Thyroid gland (tissue), 4 donors: ENCODE measurements at regions not wholly inside any gene's neighbourhood (a gene's known extent, or its start where the extent isn't known, plus 50 kb on each side); places are given as distances from the start of the nearest gene placed in this dataset.

Source experiments
- DNase-seq, 2 donors: peaks; one replicate each; pipeline ENCODE4 v3.0.0-alpha.2; 2019
- H3K27ac ChIP-seq, 3 donors: fragments of 200-600 bp; sonication (generic); 1 replicate in 2 of 3; 2 replicates in 1 of 3; pipeline ENCODE4 v1.5.1; 2016 to 2019; ENCODE audit warnings: mild to moderate bottlenecking in 1 of 3, moderate library complexity in 1 of 3
- H3K27me3 ChIP-seq: fragments of 200-600 bp; sonication (generic); one replicate; pipeline ENCODE4 v1.5.1; 2019
- H3K36me3 ChIP-seq, 2 donors: fragments of 200-600 bp; sonication (generic); one replicate each; pipeline ENCODE4 v1.5.1; 2016 to 2019
- H3K4me1 ChIP-seq, 2 donors: fragments of 200-600 bp; sonication (generic); one replicate each; pipeline ENCODE4 v1.5.1; 2017 to 2019
- H3K4me3 ChIP-seq, 3 donors: fragments of 200-600 bp; sonication (generic); replicated peaks in 1 of 3; 1 replicate in 2 of 3; 2 replicates in 1 of 3; pipeline ENCODE4 v1.5.1; 2016; ENCODE audit warnings: mild to moderate bottlenecking in 1 of 3
- H3K9me3 ChIP-seq: fragments of 200-600 bp; sonication (generic); one replicate; pipeline ENCODE4 v1.5.1; 2017
- POLR2A ChIP-seq, 2 donors: fragments of 450-650 bp; IDR thresholded peaks; one replicate each; pipeline ENCODE4 v1.6.1; 2017; ENCODE audit warnings: antibody characterized with exemption in 2 of 2, mild to moderate bottlenecking in 2 of 2, moderate library complexity in 1 of 2
- WGBS, 2 donors: methylation state at CpG; one replicate each; pipeline ENCODE4 v1.1.5; 2017; 5-methylcytosine and 5-hydroxymethylcytosine counted together
- intact Hi-C: fragments of 100-400 bp; cut with DNase I; formaldehyde crosslinking; loops from one replicate; pipeline ENCODE4 v1.15.1; 2023
- TF ChIP-seq, protein P1 (sequence below), 6 experiments: fragments of 200-600 bp in 3 of 6; fragments of 450-650 bp in 3 of 6; sonication (generic) in 3 of 6; IDR thresholded peaks; one replicate each; pipeline ENCODE4 v1.5.1; 2016 to 2019; ENCODE audit warnings: antibody characterized with exemption in 6 of 6, mild to moderate bottlenecking in 2 of 6, inconsistent platforms in 1 of 6, moderate library complexity in 1 of 6

DNA sequence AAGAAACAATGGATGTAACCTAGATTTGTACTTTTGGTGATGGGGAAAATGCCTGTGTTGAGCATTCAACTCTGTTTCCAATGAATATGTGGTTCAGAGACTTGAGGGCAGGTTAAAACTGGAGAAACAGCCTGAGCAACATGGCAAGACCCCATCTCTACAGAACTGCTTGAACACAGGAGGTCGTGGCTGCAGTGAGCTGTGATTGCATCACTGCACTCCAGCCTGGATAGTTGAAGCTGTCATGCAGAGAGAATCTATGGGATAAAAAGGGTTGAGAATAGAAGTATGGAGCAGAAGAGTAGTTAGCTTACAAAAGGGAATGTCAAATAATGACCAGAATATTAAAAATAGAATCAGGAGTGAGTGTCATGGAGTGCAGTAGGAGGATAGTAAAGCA lies 134.8 kb upstream of the PDE5A start:
- no peak for TF ChIP-seq POLR2A (IDR thresholded peaks at IDR 0.05)
- TF ChIP-seq, protein P1, sequence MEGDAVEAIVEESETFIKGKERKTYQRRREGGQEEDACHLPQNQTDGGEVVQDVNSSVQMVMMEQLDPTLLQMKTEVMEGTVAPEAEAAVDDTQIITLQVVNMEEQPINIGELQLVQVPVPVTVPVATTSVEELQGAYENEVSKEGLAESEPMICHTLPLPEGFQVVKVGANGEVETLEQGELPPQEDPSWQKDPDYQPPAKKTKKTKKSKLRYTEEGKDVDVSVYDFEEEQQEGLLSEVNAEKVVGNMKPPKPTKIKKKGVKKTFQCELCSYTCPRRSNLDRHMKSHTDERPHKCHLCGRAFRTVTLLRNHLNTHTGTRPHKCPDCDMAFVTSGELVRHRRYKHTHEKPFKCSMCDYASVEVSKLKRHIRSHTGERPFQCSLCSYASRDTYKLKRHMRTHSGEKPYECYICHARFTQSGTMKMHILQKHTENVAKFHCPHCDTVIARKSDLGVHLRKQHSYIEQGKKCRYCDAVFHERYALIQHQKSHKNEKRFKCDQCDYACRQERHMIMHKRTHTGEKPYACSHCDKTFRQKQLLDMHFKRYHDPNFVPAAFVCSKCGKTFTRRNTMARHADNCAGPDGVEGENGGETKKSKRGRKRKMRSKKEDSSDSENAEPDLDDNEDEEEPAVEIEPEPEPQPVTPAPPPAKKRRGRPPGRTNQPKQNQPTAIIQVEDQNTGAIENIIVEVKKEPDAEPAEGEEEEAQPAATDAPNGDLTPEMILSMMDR (IDR thresholded peaks at IDR 0.05): no peak
- H3K36me3 ChIP-seq: no peaks in the 10 kb centered on the region
- intact Hi-C loops: no loop called here
- 38 to 39% methylated on average over 1 of the region's 1 CpG for WGBS, 2 donors
- H3K27me3 ChIP-seq: no peaks in the 10 kb centered on the region
- no peaks in the 10 kb centered on the region for H3K9me3 ChIP-seq
- no peak for DNase-seq
- no peak overlapping the region for H3K27ac ChIP-seq
- no peak overlapping the region for H3K4me3 ChIP-seq
- no peaks in the 10 kb centered on the region for H3K4me1 ChIP-seq

GRCh38 chr4:119755599-119755998 lies 127.0 kb upstream of the PDE5A start:
- DNase-seq: no peak
- TF ChIP-seq, protein P1 (IDR thresholded peaks at IDR 0.05): no peak
- TF ChIP-seq POLR2A (IDR thresholded peaks at IDR 0.05): no peak
- Histone ChIP-seq H3K27ac (no peak overlapping the region), H3K36me3 (no peaks in the 10 kb centered on the region), H3K27me3 (no peaks in the 10 kb centered on the region), H3K4me1 (no peaks in the 10 kb centered on the region), H3K9me3 (no peaks in the 10 kb centered on the region), H3K4me3 (no peak overlapping the region)
- intact Hi-C loops: no loop called here
- 90 to 92% methylated on average over 1 of the region's 1 CpG for WGBS, 2 donors

DNA sequence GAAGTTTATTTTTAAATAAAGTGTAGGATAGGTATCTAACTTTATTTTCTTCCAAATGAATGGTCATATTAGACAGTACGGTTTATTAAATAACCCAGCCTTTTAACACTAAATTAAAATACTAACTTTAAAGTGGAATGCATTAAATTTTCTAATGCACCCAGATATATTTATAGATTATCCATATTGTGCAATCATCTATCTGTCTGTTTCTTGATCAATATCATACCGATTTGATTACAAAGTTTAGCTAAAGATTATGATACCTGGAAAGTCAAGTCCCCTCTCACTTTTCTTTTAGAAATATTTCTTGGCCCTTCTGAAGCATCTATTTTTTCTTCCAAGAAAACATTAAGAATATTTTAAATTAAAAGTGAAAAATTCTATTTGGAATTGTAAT lies 124.3 kb upstream of the PDE5A start:
- intact Hi-C loops: no loop called here
- no peaks in the 10 kb centered on the region for H3K4me1 ChIP-seq
- H3K9me3 ChIP-seq: no peaks in the 10 kb centered on the region
- no peaks in the 10 kb centered on the region for H3K36me3 ChIP-seq
- H3K27me3 ChIP-seq: no peaks in the 10 kb centered on the region
- DNase-seq: no peak
- TF ChIP-seq, protein P1 (IDR thresholded peaks at IDR 0.05): no peak
- TF ChIP-seq POLR2A (IDR thresholded peaks at IDR 0.05): no peak
- no peak overlapping the region for H3K4me3 ChIP-seq
- 87 to 95% methylated on average over 2 of the region's 2 CpGs for WGBS, 2 donors
- H3K27ac ChIP-seq: no peak overlapping the region

DNA sequence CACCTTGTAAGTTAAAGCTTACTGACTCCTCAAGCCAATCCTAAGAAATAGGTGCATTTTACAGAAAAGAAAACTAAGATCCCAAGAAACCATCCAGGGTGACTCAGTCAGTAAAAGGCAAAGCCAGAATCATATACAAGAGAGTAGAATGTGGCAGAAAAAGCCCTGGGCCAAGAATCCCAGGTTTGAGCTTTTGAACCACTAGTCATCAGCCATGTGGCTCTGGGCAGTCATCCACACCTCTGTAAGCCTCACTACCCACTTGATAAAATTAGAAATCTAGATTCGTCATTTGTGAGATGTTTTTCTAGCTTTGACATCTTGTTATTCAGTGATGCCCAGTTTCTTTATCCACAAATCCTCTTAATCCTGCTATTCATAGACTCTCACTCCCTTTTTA lies 122.2 kb upstream of the PDE5A start:
- Histone ChIP-seq H3K36me3 (no peaks in the 10 kb centered on the region), H3K27ac (no peak overlapping the region)
- intact Hi-C loops: no loop called here

GRCh38 chr4:119750048-119750447 lies 121.4 kb upstream of the PDE5A start:
- TF ChIP-seq, protein P1 (IDR thresholded peaks at IDR 0.05): no peak
- no peak for TF ChIP-seq POLR2A (IDR thresholded peaks at IDR 0.05)
- intact Hi-C loops: no loop called here
- H3K36me3 ChIP-seq: no peaks in the 10 kb centered on the region
- H3K27ac ChIP-seq: no peak overlapping the region
- H3K4me3 ChIP-seq: no peak overlapping the region
- H3K4me1 ChIP-seq: no peaks in the 10 kb centered on the region
- no peaks in the 10 kb centered on the region for H3K9me3 ChIP-seq
- no peaks in the 10 kb centered on the region for H3K27me3 ChIP-seq
- no peak for DNase-seq

More for the DNA sequence above, 122.2 kb upstream of the PDE5A start:
- TF ChIP-seq, protein P1 (IDR thresholded peaks at IDR 0.05): no peak
- no peak for TF ChIP-seq POLR2A (IDR thresholded peaks at IDR 0.05)
- Histone ChIP-seq H3K4me1 (no peaks in the 10 kb centered on the region), H3K9me3 (no peaks in the 10 kb centered on the region), H3K4me3 (no peak overlapping the region), H3K27me3 (no peaks in the 10 kb centered on the region)
- 74 to 77% methylated on average over 1 of the region's 1 CpG for WGBS, 2 donors
- no peak for DNase-seq
